HCT116 (cell line): ENCODE measurements at regions not wholly inside any gene's neighbourhood (a gene's known extent, or its start where the extent isn't known, plus 50 kb on each side); places are given as distances from the start of the nearest gene placed in this dataset.

Source experiments
- CBX3 ChIP-seq: IDR thresholded peaks from 2 replicates; pipeline ENCODE4 v1.6.1; 2012; ENCODE audit warnings: low read depth
- CTCF ChIP-seq, 3 experiments: fragments of 200-600 bp in 1 of 3; sonication (generic) in 1 of 3; IDR thresholded peaks in 2 of 3; conservative IDR thresholded peaks in 1 of 3; 2 replicates each; pipeline ENCODE4 v1.5.1; 2012 to 2017; ENCODE audit warnings: low read depth in 2 of 3, low read length in 2 of 3, antibody characterized with exemption in 1 of 3, borderline replicate concordance in 1 of 3, control low read depth in 1 of 3, mild to moderate bottlenecking in 1 of 3, mixed read lengths in 1 of 3, mixed run types in 1 of 3, moderate library complexity in 1 of 3; ENCODE audit not compliant: insufficient read depth in 1 of 3
- EGR1 ChIP-seq: IDR thresholded peaks from 2 replicates; pipeline ENCODE4 v1.6.1; 2012; ENCODE audit warnings: low read depth
- EZH2 ChIP-seq: fragments of 200-600 bp; sonication (generic); IDR thresholded peaks from 2 replicates; pipeline ENCODE4 v1.6.1; 2017; ENCODE audit warnings: antibody characterized with exemption, mixed run types
- REST ChIP-seq: IDR thresholded peaks from 2 replicates; pipeline ENCODE4 v1.6.1; 2012; ENCODE audit warnings: low read depth
- SIN3A ChIP-seq: IDR thresholded peaks from 2 replicates; pipeline ENCODE4 v1.6.1; 2012; ENCODE audit warnings: low read depth
- YY1 ChIP-seq: IDR thresholded peaks from 2 replicates; pipeline ENCODE4 v1.6.1; 2011; ENCODE audit warnings: low read length, low read depth, moderate library complexity, mild to moderate bottlenecking; ENCODE audit not compliant: insufficient replicate concordance; ENCODE audit errors: extremely low read depth
- TF ChIP-seq, protein P1 (sequence below): IDR thresholded peaks from 2 replicates; pipeline ENCODE4 v1.6.1; 2011; ENCODE audit warnings: mild to moderate bottlenecking, low read length, moderate library complexity; ENCODE audit not compliant: insufficient replicate concordance; ENCODE audit errors: extremely low read depth

DNA sequence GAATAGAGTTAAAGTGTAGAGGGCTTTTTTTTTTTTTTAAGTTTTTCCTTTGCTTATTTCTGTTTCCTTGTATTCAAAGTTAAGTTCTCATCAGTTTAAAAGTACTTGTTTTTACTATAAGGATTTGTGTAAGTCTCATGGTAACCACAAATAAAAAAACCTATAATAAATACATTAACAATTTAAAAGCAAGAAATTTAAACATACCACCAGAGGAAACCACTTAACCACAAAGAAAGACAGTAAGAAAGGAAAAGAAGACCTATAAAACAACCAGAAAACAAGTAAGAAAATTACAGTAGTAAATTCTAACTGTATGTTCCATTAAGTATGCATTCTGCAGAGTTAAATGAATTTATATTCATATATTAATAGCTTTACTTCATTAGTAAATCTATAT, 999.1 kb upstream of the ATXN8OS start (continued):
- no peak for TF ChIP-seq REST
- TF ChIP-seq, protein P1, sequence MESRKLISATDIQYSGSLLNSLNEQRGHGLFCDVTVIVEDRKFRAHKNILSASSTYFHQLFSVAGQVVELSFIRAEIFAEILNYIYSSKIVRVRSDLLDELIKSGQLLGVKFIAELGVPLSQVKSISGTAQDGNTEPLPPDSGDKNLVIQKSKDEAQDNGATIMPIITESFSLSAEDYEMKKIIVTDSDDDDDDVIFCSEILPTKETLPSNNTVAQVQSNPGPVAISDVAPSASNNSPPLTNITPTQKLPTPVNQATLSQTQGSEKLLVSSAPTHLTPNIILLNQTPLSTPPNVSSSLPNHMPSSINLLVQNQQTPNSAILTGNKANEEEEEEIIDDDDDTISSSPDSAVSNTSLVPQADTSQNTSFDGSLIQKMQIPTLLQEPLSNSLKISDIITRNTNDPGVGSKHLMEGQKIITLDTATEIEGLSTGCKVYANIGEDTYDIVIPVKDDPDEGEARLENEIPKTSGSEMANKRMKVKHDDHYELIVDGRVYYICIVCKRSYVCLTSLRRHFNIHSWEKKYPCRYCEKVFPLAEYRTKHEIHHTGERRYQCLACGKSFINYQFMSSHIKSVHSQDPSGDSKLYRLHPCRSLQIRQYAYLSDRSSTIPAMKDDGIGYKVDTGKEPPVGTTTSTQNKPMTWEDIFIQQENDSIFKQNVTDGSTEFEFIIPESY: no peak
- no peak for TF ChIP-seq SIN3A
- no peak for TF ChIP-seq EGR1
- TF ChIP-seq YY1: no peak
- TF ChIP-seq EZH2: no peak
- no peak for TF ChIP-seq CTCF (IDR thresholded peaks at IDR 0.05 in 2 of 3, conservative IDR thresholded peaks at IDR 0.05 in 1 of 3; ENCODE audit: borderline replicate concordance in 1 of 3, insufficient read depth in 1 of 3, low read depth in 2 of 3, low read length in 2 of 3)
- no peak for TF ChIP-seq CBX3
- TF ChIP-seq, all 23 proteins: peak for 0
